ENCODE measurements at regions not wholly inside any gene's neighbourhood (a gene's known extent, or its start where the extent isn't known, plus 50 kb on each side); places are given as distances from the start of the nearest gene placed in this dataset.

DNA sequence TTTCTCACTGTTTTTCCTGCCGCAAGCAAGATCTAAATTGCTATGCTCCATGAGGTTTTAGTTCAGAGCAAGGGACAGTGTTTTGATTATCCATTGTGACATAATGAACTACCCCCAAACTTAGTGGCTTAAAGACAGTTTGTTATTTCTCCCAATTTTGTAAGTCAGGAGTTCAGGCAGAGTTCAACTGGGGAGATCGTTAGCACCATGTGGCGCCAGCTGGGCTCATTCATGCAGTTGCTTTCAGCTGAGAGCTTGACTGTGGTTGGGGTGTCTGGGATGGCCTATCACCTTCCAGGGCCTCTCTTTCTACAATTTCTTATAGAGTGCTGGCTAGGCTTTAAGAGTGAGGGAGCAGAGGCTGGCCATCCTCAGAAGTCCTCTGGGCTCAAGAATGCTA is 382.9 kb upstream of the CELF4 start:
- H3K79me2 ChIP-seq (ENCODE audit: low read length): no peaks in the 10 kb centered on the region
- H3K27ac ChIP-seq (ENCODE audit: low read length): no peak overlapping the region
- H3K4me3 ChIP-seq (ENCODE audit: low read length): no peak overlapping the region
- no peaks in the 10 kb centered on the region for H3K4me1 ChIP-seq (ENCODE audit: insufficient read depth, low read length)
- no TSS peak for BruUV-seq (replicated peaks)
- POLR2A ChIA-PET (ENCODE audit: unreplicated experiment): no interaction called here
- ATAC-seq: no peak
- CTCF ChIA-PET: no interaction called here
- no peaks in the 10 kb centered on the region for H3K9me3 ChIP-seq (ENCODE audit: low read length)
- H4K20me1 ChIP-seq (ENCODE audit: low read length): no peaks in the 10 kb centered on the region
- H2AFZ ChIP-seq (ENCODE audit: low read length): no peak overlapping the region
- no peak overlapping the region for H3K9ac ChIP-seq (ENCODE audit: low read length)
- no peaks in the 10 kb centered on the region for H3K9me2 ChIP-seq (replicated peaks; ENCODE audit: low read length)
- H3F3A ChIP-seq (ENCODE audit: low read length, unreplicated experiment): no peaks in the 10 kb centered on the region
- DNase-seq: no peak
- TF ChIP-seq EZH2phosphoT487 (IDR thresholded peaks at IDR 0.05; ENCODE audit: borderline replicate concordance, low read length) (no peak), EZH2 (IDR thresholded peaks at IDR 0.05; ENCODE audit: low read length, unreplicated experiment) (no peak)
- TF ChIP-seq, protein P1, sequence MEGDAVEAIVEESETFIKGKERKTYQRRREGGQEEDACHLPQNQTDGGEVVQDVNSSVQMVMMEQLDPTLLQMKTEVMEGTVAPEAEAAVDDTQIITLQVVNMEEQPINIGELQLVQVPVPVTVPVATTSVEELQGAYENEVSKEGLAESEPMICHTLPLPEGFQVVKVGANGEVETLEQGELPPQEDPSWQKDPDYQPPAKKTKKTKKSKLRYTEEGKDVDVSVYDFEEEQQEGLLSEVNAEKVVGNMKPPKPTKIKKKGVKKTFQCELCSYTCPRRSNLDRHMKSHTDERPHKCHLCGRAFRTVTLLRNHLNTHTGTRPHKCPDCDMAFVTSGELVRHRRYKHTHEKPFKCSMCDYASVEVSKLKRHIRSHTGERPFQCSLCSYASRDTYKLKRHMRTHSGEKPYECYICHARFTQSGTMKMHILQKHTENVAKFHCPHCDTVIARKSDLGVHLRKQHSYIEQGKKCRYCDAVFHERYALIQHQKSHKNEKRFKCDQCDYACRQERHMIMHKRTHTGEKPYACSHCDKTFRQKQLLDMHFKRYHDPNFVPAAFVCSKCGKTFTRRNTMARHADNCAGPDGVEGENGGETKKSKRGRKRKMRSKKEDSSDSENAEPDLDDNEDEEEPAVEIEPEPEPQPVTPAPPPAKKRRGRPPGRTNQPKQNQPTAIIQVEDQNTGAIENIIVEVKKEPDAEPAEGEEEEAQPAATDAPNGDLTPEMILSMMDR (conservative IDR thresholded peaks at IDR 0.05; ENCODE audit: low read depth, low read length): no peak
- H3K27me3 ChIP-seq (ENCODE audit: low read length): no peaks in the 10 kb centered on the region
- intact Hi-C loops (cut with micrococcal nuclease): no loop called here
- H3K36me3 ChIP-seq (ENCODE audit: low read depth, low read length): no peaks in the 10 kb centered on the region
- H3K4me2 ChIP-seq (ENCODE audit: low read length): no peak overlapping the region

DNA sequence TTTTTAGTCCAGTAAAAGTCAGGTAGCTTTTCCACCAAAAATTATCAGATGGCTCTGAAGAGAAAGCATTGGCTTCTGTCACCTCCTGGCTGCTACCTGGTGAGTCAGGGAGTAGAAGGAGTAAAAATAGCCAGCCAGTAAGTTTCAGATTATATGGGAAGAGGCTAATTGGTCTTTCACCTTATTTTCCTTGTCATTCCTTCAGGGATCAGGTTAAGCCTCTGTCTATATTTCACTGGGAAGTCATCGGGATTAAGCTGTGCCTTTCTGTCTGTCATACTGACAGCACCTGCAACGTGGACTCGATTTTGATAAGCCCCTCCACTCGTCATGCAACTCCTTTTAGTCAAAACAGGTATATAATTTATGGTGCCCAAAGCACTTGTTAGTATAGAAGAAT is 380.7 kb upstream of the CELF4 start:
- TF ChIP-seq EZH2phosphoT487 (IDR thresholded peaks at IDR 0.05; ENCODE audit: borderline replicate concordance, low read length) (no peak), EZH2 (IDR thresholded peaks at IDR 0.05; ENCODE audit: low read length, unreplicated experiment) (no peak)
- TF ChIP-seq, protein P1 (conservative IDR thresholded peaks at IDR 0.05; ENCODE audit: low read depth, low read length): no peak
- Histone ChIP-seq H3K9me2 (replicated peaks; ENCODE audit: low read length) (no peaks in the 10 kb centered on the region), H3F3A (ENCODE audit: low read length, unreplicated experiment) (no peaks in the 10 kb centered on the region), H4K20me1 (ENCODE audit: low read length) (no peaks in the 10 kb centered on the region), H3K4me2 (ENCODE audit: low read length) (no peak overlapping the region), H3K27ac (ENCODE audit: low read length) (no peak overlapping the region), H3K27me3 (ENCODE audit: low read length) (no peaks in the 10 kb centered on the region), H3K4me3 (ENCODE audit: low read length) (no peak overlapping the region), H3K36me3 (ENCODE audit: low read depth, low read length) (no peaks in the 10 kb centered on the region), H3K9me3 (ENCODE audit: low read length) (no peaks in the 10 kb centered on the region), H3K9ac (ENCODE audit: low read length) (no peak overlapping the region), H3K4me1 (ENCODE audit: insufficient read depth, low read length) (no peaks in the 10 kb centered on the region), H3K79me2 (ENCODE audit: low read length) (no peaks in the 10 kb centered on the region), H2AFZ (ENCODE audit: low read length) (no peak overlapping the region)
- BruUV-seq (replicated peaks): no TSS peak
- intact Hi-C loops (cut with micrococcal nuclease): no loop called here
- DNase-seq: no peak
- ChIA-PET CTCF (no interaction called here), POLR2A (ENCODE audit: unreplicated experiment) (no interaction called here)
- no peak for ATAC-seq

DNA sequence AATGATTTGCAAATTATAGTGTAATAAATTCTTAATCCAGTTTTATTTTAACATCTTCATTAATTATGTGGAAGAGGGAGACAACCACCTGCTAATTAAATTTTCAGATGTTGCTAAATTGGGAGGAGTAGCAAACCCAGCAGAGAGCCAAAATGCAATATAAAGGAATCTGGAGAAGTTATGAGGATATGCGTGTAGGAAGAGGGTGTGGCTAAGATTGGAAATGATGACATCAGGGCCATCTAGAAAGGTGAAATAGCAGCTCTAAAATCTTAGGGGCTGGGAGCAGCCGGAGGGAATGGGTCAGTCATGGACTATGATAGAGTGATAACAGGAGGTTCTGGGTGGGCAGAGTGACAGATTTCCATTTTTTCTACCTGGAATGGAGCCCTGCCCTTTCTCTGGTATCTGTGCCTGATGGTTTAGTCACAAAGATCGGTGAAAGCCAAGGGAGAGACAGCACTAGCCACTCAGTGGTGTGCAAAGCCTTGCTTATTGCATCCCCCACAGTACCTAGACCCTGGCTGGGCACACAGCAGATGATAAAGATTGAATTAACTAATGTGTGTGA is 379.2 kb upstream of the CELF4 start:
- intact Hi-C loops (cut with micrococcal nuclease): no loop called here
- no peaks in the 10 kb centered on the region for H3K79me2 ChIP-seq (ENCODE audit: low read length)
- BruUV-seq (replicated peaks): no TSS peak
- H3K4me3 ChIP-seq (ENCODE audit: low read length): no peak overlapping the region
- no peak overlapping the region for H3K27ac ChIP-seq (ENCODE audit: low read length)
- H2AFZ ChIP-seq (ENCODE audit: low read length): no peak overlapping the region
- CTCF ChIA-PET: no interaction called here
- no peaks in the 10 kb centered on the region for H3K9me2 ChIP-seq (replicated peaks; ENCODE audit: low read length)
- TF ChIP-seq EZH2phosphoT487 (IDR thresholded peaks at IDR 0.05; ENCODE audit: borderline replicate concordance, low read length): no peak
- TF ChIP-seq EZH2 (IDR thresholded peaks at IDR 0.05; ENCODE audit: low read length, unreplicated experiment): no peak
- TF ChIP-seq, protein P1 (conservative IDR thresholded peaks at IDR 0.05; ENCODE audit: low read depth, low read length): no peak
- ATAC-seq: no peak
- H3K27me3 ChIP-seq (ENCODE audit: low read length): no peaks in the 10 kb centered on the region
- H3K9ac ChIP-seq (ENCODE audit: low read length): no peak overlapping the region
- H3K4me2 ChIP-seq (ENCODE audit: low read length): no peak overlapping the region
- H3K36me3 ChIP-seq (ENCODE audit: low read depth, low read length): no peaks in the 10 kb centered on the region
- no peaks in the 10 kb centered on the region for H3K4me1 ChIP-seq (ENCODE audit: insufficient read depth, low read length)
- H3K9me3 ChIP-seq (ENCODE audit: low read length): no peaks in the 10 kb centered on the region
- POLR2A ChIA-PET (ENCODE audit: unreplicated experiment): no interaction called here
- no peaks in the 10 kb centered on the region for H4K20me1 ChIP-seq (ENCODE audit: low read length)
- DNase-seq: no peak
- no peaks in the 10 kb centered on the region for H3F3A ChIP-seq (ENCODE audit: low read length, unreplicated experiment)
